ENCODE measurements at regions not wholly inside any gene's neighbourhood (a gene's known extent, or its start where the extent isn't known, plus 50 kb on each side); places are given as distances from the start of the nearest gene placed in this dataset.

DNA sequence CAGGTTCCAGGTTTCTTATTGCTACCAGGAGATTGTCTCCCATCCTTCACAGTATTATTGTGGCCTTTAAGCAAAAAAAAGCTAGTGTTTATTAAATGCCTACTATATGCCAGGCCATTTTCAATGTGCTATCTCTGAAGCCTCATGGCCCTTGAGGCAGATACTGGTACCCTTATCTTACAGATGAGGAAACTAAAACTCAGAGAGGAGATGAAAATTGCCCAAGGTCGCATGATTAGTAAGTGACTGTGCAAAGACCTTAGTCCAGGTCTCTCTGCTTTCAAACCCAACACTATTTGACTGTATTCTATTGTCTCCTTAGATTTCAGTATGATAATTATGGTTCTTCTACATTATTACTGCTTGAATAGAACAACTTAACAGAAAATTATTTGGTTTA lies 717.9 kb upstream of the AMOT start:
- H3K9me2 ChIP-seq (replicated peaks; ENCODE audit: insufficient read depth, low read length): no peaks in the 10 kb centered on the region
- H3K4me2 ChIP-seq (ENCODE audit: low read depth, low read length, poor library complexity, severe bottlenecking): no peak overlapping the region
- no peak overlapping the region for H3K4me3 ChIP-seq (ENCODE audit: insufficient read depth, low read length, poor library complexity, severe bottlenecking)
- no peaks in the 10 kb centered on the region for H3K36me3 ChIP-seq (ENCODE audit: low read length)
- H3F3A ChIP-seq (ENCODE audit: insufficient read depth): no peaks in the 10 kb centered on the region
- no peaks in the 10 kb centered on the region for H3K27me3 ChIP-seq (ENCODE audit: low read length)
- H2AFZ ChIP-seq (ENCODE audit: low read depth, low read length, severe bottlenecking): no peak overlapping the region
- H3K9me3 ChIP-seq (ENCODE audit: insufficient read depth, low read length): no peaks in the 10 kb centered on the region
- no peak overlapping the region for H3K9ac ChIP-seq (ENCODE audit: low read length)
- H3K27ac ChIP-seq (ENCODE audit: low read depth, low read length): no peak overlapping the region
- H4K20me1 ChIP-seq (ENCODE audit: low read depth, low read length): no peaks in the 10 kb centered on the region
- no peaks in the 10 kb centered on the region for H3K79me2 ChIP-seq (ENCODE audit: insufficient read depth, low read length)
- TF ChIP-seq, protein P1, sequence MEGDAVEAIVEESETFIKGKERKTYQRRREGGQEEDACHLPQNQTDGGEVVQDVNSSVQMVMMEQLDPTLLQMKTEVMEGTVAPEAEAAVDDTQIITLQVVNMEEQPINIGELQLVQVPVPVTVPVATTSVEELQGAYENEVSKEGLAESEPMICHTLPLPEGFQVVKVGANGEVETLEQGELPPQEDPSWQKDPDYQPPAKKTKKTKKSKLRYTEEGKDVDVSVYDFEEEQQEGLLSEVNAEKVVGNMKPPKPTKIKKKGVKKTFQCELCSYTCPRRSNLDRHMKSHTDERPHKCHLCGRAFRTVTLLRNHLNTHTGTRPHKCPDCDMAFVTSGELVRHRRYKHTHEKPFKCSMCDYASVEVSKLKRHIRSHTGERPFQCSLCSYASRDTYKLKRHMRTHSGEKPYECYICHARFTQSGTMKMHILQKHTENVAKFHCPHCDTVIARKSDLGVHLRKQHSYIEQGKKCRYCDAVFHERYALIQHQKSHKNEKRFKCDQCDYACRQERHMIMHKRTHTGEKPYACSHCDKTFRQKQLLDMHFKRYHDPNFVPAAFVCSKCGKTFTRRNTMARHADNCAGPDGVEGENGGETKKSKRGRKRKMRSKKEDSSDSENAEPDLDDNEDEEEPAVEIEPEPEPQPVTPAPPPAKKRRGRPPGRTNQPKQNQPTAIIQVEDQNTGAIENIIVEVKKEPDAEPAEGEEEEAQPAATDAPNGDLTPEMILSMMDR (IDR thresholded peaks at IDR 0.05; ENCODE audit: insufficient read depth, low read length, poor library complexity, severe bottlenecking): no peak
- no peak for TF ChIP-seq EZH2phosphoT487 (conservative IDR thresholded peaks at IDR 0.05; ENCODE audit: low read length)

DNA sequence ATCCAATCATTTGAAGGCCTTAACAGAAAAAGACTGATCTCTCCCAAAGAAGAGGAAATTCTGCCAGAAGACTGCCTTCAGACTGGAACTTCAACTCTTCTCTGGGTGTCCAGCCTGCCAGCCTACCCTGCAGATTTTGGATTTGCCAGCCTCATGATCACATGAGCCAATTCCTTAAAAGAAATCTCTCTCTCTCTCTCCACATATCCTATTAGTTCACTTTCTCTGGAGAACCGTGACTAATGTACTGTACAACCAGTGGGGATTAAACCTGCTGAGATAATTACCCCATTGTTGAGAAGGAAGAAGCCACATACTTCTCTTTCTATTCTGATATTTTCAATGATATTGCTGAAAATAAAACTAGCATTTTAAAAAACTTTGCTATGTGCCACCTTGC lies 711.3 kb upstream of the AMOT start:
- no peaks in the 10 kb centered on the region for H3K9me2 ChIP-seq (replicated peaks; ENCODE audit: insufficient read depth, low read length)
- no peaks in the 10 kb centered on the region for H3K9me3 ChIP-seq (ENCODE audit: insufficient read depth, low read length)
- H3K79me2 ChIP-seq (ENCODE audit: insufficient read depth, low read length): no peaks in the 10 kb centered on the region
- no peak overlapping the region for H3K4me3 ChIP-seq (ENCODE audit: insufficient read depth, low read length, poor library complexity, severe bottlenecking)
- no peak overlapping the region for H3K9ac ChIP-seq (ENCODE audit: low read length)
- H2AFZ ChIP-seq (ENCODE audit: low read depth, low read length, severe bottlenecking): no peak overlapping the region
- no peak overlapping the region for H3K27ac ChIP-seq (ENCODE audit: low read depth, low read length)
- H3K4me2 ChIP-seq (ENCODE audit: low read depth, low read length, poor library complexity, severe bottlenecking): no peak overlapping the region
- H3F3A ChIP-seq (ENCODE audit: insufficient read depth): no peaks in the 10 kb centered on the region
- no peak for TF ChIP-seq EZH2phosphoT487 (conservative IDR thresholded peaks at IDR 0.05; ENCODE audit: low read length)
- TF ChIP-seq, protein P1 (IDR thresholded peaks at IDR 0.05; ENCODE audit: insufficient read depth, low read length, poor library complexity, severe bottlenecking): no peak
- no peaks in the 10 kb centered on the region for H4K20me1 ChIP-seq (ENCODE audit: low read depth, low read length)
- no peaks in the 10 kb centered on the region for H3K36me3 ChIP-seq (ENCODE audit: low read length)
- no peaks in the 10 kb centered on the region for H3K27me3 ChIP-seq (ENCODE audit: low read length)

DNA sequence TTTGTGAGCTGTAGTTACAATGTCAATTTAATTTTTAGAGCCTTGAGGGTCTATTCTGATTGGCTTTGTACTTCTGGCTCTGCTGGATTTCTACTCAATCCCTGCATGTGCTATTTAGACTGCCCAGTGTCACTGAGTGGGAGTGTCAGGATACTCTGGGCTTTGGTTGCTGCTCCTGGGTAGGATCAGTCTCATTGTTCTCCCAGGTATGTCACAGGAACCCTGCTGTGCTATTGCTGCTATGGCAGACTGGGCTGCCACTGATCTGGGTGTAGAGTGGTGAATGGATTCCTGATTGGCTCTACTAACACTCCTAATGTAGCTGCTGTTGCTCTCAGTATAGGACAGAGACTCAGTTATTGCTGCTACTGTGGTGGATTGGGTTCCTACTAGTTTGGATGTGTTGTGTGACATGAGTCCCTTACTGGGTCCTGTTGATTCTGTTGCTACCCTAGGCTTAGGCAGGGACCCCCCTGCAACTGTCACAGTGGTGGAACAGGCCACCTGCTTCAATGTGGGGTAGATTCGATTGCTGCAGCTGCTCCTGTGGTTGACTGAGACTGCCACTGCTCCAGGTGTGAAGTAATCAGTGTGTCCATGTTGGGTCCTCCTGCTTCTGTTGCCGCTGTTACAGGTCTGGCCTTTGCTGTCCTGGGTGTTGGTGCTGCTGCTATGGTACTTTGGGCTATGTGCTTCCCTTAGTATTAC lies 707.8 kb upstream of the AMOT start:
- H3K27me3 ChIP-seq (ENCODE audit: low read length): no peaks in the 10 kb centered on the region
- TF ChIP-seq EZH2phosphoT487 (conservative IDR thresholded peaks at IDR 0.05; ENCODE audit: low read length): no peak
- TF ChIP-seq, protein P1 (IDR thresholded peaks at IDR 0.05; ENCODE audit: insufficient read depth, low read length, poor library complexity, severe bottlenecking): no peak
- H3K79me2 ChIP-seq (ENCODE audit: insufficient read depth, low read length): no peaks in the 10 kb centered on the region
- H3K4me3 ChIP-seq (ENCODE audit: insufficient read depth, low read length, poor library complexity, severe bottlenecking): no peak overlapping the region
- H2AFZ ChIP-seq (ENCODE audit: low read depth, low read length, severe bottlenecking): no peak overlapping the region
- H3K9me2 ChIP-seq (replicated peaks; ENCODE audit: insufficient read depth, low read length): no peaks in the 10 kb centered on the region
- no peaks in the 10 kb centered on the region for H3F3A ChIP-seq (ENCODE audit: insufficient read depth)
- no peak overlapping the region for H3K4me2 ChIP-seq (ENCODE audit: low read depth, low read length, poor library complexity, severe bottlenecking)
- H3K9ac ChIP-seq (ENCODE audit: low read length): no peak overlapping the region
- no peak overlapping the region for H3K27ac ChIP-seq (ENCODE audit: low read depth, low read length)
- no peaks in the 10 kb centered on the region for H4K20me1 ChIP-seq (ENCODE audit: low read depth, low read length)
- no peaks in the 10 kb centered on the region for H3K36me3 ChIP-seq (ENCODE audit: low read length)
- no peaks in the 10 kb centered on the region for H3K9me3 ChIP-seq (ENCODE audit: insufficient read depth, low read length)
